ENCODE measurements at regions not wholly inside any gene's neighbourhood (a gene's known extent, or its start where the extent isn't known, plus 50 kb on each side); places are given as distances from the start of the nearest gene placed in this dataset.
"Not testable (repeated sequence)": the region's sequence is repeated elsewhere in the genome, so short reads cannot be mapped to it uniquely, and the experiment has no call there.

DNA sequence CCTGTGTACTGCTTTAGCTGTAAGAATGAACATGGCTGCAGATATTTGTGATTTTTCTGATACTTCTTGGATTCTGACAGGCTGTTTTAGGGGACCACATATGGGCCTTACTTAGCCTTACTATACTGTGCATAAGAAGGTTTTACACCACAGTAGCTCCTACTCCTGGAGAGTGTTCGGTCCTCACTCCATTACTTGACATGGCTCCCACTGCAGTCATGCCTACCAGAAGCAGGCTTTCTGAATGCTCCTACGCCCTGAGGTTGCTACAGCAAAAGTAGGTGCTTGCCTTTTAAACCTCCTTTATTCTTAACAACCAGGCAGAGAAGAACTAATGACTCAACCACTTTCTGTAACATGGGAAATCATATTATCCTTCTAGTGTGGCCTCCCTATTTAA is 125.2 kb upstream of the MAP2 start:
- H3K4me2 ChIP-seq (ENCODE audit: extremely low read depth, insufficient read depth, low read length) = no peak overlapping the region
- no peaks in the 10 kb centered on the region for H4K20me1 ChIP-seq (ENCODE audit: control insufficient read depth, extremely low read depth, insufficient read depth, low read length)
- no peak overlapping the region for H3K9ac ChIP-seq (ENCODE audit: insufficient read depth, low read length)
- DNase-seq (ENCODE audit: low read depth in 2 of 2) = no peak
- H3K36me3 ChIP-seq (ENCODE audit: control insufficient read depth, insufficient read depth, low read length) = no peaks in the 10 kb centered on the region
- H3K79me2 ChIP-seq (ENCODE audit: control insufficient read depth, insufficient read depth, low read length) = no peaks in the 10 kb centered on the region
- H3K27ac ChIP-seq (ENCODE audit: insufficient read depth, low read length) = no peak overlapping the region
- no peak overlapping the region for H2AFZ ChIP-seq (ENCODE audit: low read length)
- H3K4me1 ChIP-seq (ENCODE audit: control insufficient read depth, extremely low read depth, insufficient read depth, low read length) = no peaks in the 10 kb centered on the region
- H3K27me3 ChIP-seq (ENCODE audit: control insufficient read depth, insufficient read depth, low read length) = no peaks in the 10 kb centered on the region
- no peak overlapping the region for H3K4me3 ChIP-seq (replicated peaks in 1 of 4; ENCODE audit: control extremely low read depth in 1 of 4, insufficient read depth in 1 of 4, low read depth in 3 of 4, low read length in 4 of 4)
- TF ChIP-seq EZH2 (IDR thresholded peaks at IDR 0.05; ENCODE audit: low read length, missing control alignments) (no peak), CTCF (conservative IDR thresholded peaks at IDR 0.05 in 1 of 2, IDR thresholded peaks at IDR 0.05 in 1 of 2; ENCODE audit: low read depth in 1 of 2, low read length in 2 of 2) (no peak)
- H3K9me3 ChIP-seq (ENCODE audit: control insufficient read depth, insufficient read depth, low read depth, low read length) = no peaks in the 10 kb centered on the region

DNA sequence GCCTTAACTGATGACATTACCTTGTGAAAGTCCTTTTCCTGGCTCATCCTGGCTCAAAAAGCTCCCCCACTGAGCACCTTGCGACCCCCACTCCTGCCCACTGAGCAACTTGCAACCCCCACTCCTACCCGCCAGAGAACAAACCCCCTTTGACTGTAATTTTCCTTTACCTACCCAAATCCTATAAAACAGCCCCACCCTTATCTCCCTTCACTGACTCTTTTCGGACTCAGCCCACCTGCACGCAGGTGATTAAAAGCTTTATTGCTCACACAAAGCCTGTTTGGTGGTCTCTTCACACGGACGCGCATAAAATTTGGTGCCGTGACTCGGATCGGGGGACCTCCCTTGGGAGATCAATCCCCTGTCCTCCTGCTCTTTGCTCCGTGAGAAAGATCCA is 124.4 kb upstream of the MAP2 start:
- H3K27ac ChIP-seq (ENCODE audit: insufficient read depth, low read length); H3K4me1 ChIP-seq (ENCODE audit: control insufficient read depth, extremely low read depth, insufficient read depth, low read length); DNase-seq (ENCODE audit: low read depth in 2 of 2); H4K20me1 ChIP-seq (ENCODE audit: control insufficient read depth, extremely low read depth, insufficient read depth, low read length); H3K9ac ChIP-seq (ENCODE audit: insufficient read depth, low read length); H3K27me3 ChIP-seq (ENCODE audit: control insufficient read depth, insufficient read depth, low read length); H3K4me2 ChIP-seq (ENCODE audit: extremely low read depth, insufficient read depth, low read length); H3K4me3 ChIP-seq (replicated peaks in 1 of 4; ENCODE audit: control extremely low read depth in 1 of 4, insufficient read depth in 1 of 4, low read depth in 3 of 4, low read length in 4 of 4); H3K79me2 ChIP-seq (ENCODE audit: control insufficient read depth, insufficient read depth, low read length); H3K9me3 ChIP-seq (ENCODE audit: control insufficient read depth, insufficient read depth, low read depth, low read length); H2AFZ ChIP-seq (ENCODE audit: low read length); H3K36me3 ChIP-seq (ENCODE audit: control insufficient read depth, insufficient read depth, low read length): not testable (repeated sequence)

GRCh38 chr2:209300766-209301165 is 123.1 kb upstream of the MAP2 start:
- not testable (repeated sequence) for H3K9me3 ChIP-seq (ENCODE audit: control insufficient read depth, insufficient read depth, low read depth, low read length); H3K79me2 ChIP-seq (ENCODE audit: control insufficient read depth, insufficient read depth, low read length); H3K4me1 ChIP-seq (ENCODE audit: control insufficient read depth, extremely low read depth, insufficient read depth, low read length); H3K4me3 ChIP-seq (replicated peaks in 1 of 4; ENCODE audit: control extremely low read depth in 1 of 4, insufficient read depth in 1 of 4, low read depth in 3 of 4, low read length in 4 of 4); H3K27me3 ChIP-seq (ENCODE audit: control insufficient read depth, insufficient read depth, low read length); DNase-seq (ENCODE audit: low read depth in 2 of 2); H3K9ac ChIP-seq (ENCODE audit: insufficient read depth, low read length); H2AFZ ChIP-seq (ENCODE audit: low read length); H3K36me3 ChIP-seq (ENCODE audit: control insufficient read depth, insufficient read depth, low read length); H4K20me1 ChIP-seq (ENCODE audit: control insufficient read depth, extremely low read depth, insufficient read depth, low read length); H3K4me2 ChIP-seq (ENCODE audit: extremely low read depth, insufficient read depth, low read length); H3K27ac ChIP-seq (ENCODE audit: insufficient read depth, low read length)

DNA sequence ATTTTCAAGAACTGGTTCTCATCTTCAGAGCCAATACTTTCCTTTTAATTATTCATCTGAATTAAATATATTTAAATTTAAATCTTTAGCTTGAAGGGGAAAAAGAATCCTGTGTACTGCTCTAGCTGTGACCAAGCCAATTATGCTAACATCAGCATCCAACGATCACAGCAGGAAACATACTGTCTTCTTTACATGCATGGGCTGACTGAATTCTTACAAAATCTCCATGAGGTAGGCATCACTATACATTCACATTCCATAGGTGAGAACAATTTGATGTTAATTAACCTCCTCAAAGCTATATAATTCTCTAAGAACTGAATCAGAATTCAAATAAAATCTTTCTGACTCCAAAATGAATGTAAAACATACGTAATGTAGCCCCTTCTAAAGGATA is 118.8 kb upstream of the MAP2 start:
- H3K27me3 ChIP-seq (ENCODE audit: control insufficient read depth, insufficient read depth, low read length) = no peaks in the 10 kb centered on the region
- H2AFZ ChIP-seq (ENCODE audit: low read length) = no peak overlapping the region
- TF ChIP-seq EZH2 (IDR thresholded peaks at IDR 0.05; ENCODE audit: low read length, missing control alignments) (no peak), CTCF (conservative IDR thresholded peaks at IDR 0.05 in 1 of 2, IDR thresholded peaks at IDR 0.05 in 1 of 2; ENCODE audit: low read depth in 1 of 2, low read length in 2 of 2) (no peak)
- H3K4me2 ChIP-seq (ENCODE audit: extremely low read depth, insufficient read depth, low read length) = no peak overlapping the region
- H3K9me3 ChIP-seq (ENCODE audit: control insufficient read depth, insufficient read depth, low read depth, low read length) = no peaks in the 10 kb centered on the region
- DNase-seq (ENCODE audit: low read depth in 2 of 2) = no peak
- H3K36me3 ChIP-seq (ENCODE audit: control insufficient read depth, insufficient read depth, low read length) = no peaks in the 10 kb centered on the region
- H3K79me2 ChIP-seq (ENCODE audit: control insufficient read depth, insufficient read depth, low read length) = no peaks in the 10 kb centered on the region
- H4K20me1 ChIP-seq (ENCODE audit: control insufficient read depth, extremely low read depth, insufficient read depth, low read length) = no peaks in the 10 kb centered on the region
- no peaks in the 10 kb centered on the region for H3K4me1 ChIP-seq (ENCODE audit: control insufficient read depth, extremely low read depth, insufficient read depth, low read length)
- H3K9ac ChIP-seq (ENCODE audit: insufficient read depth, low read length) = no peak overlapping the region
- H3K4me3 ChIP-seq (replicated peaks in 1 of 4; ENCODE audit: control extremely low read depth in 1 of 4, insufficient read depth in 1 of 4, low read depth in 3 of 4, low read length in 4 of 4) = no peak overlapping the region
- no peak overlapping the region for H3K27ac ChIP-seq (ENCODE audit: insufficient read depth, low read length)
